ENCODE measurements at regions not wholly inside any gene's neighbourhood (a gene's known extent, or its start where the extent isn't known, plus 50 kb on each side); places are given as distances from the start of the nearest gene placed in this dataset.
A peak's percentile ranks its signal among the peaks of the same experiment; 100 is the strongest.

- no peak for TF ChIP-seq CTCF (IDR thresholded peaks at IDR 0.05; ENCODE audit: poor library complexity, severe bottlenecking)
- H3K4me1 ChIP-seq (ENCODE audit: insufficient read depth, poor library complexity, severe bottlenecking), result peaks cover 6% of the 10 kb centered on the region
- H3K4me3 ChIP-seq (ENCODE audit: severe bottlenecking), result no peak overlapping the region
- DNase-seq (ENCODE audit: low spot score) (no peak), ATAC-seq (ENCODE audit: low read depth) (no peak)
- no peak overlapping the region for H3K27ac ChIP-seq (ENCODE audit: poor library complexity, severe bottlenecking)
- no peaks in the 10 kb centered on the region for H3K27me3 ChIP-seq (ENCODE audit: insufficient read depth, poor library complexity, severe bottlenecking)
- no peaks in the 10 kb centered on the region for H3K9me3 ChIP-seq (ENCODE audit: severe bottlenecking)
- no peaks in the 10 kb centered on the region for H3K36me3 ChIP-seq (ENCODE audit: low read depth)
These were observed 158.5 kb upstream of the LMO4 start for GRCh38 chr1:87170157-87170556.

DNA sequence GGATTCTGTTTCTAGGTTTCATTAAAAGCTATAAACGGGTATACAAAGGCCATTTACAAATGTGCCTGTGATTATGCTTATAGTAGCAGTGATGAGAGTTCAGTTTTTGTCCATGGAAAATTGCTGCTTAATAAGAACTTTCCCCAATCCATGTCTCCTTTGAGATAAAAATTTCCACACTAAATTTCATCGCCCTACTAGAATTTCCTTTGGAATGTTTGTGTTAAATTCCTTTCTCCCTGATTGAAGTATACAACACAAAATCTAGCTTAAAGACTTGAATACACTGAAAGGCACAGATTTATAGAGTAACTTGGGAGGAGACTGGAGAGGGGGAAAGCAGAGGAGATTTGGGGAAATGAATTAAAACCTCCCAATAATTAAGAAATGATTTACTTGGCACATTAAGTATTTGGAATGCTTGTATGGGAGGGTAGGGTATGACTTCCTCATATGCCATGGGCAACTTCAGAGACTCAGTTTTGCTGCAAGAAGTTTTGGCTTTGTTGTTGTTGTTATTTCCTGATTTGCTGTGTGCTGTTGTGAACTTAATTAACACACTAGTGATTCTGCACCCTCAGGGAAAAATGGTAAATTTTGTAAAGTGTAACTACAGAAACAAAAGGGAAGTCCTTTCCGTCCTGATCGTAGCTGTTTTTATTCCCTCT, 157.6 kb upstream of the LMO4 start:
- Histone ChIP-seq H3K4me3 (ENCODE audit: severe bottlenecking) (no peak overlapping the region), H3K4me1 (ENCODE audit: insufficient read depth, poor library complexity, severe bottlenecking) (peaks cover 6% of the 10 kb centered on the region), H3K36me3 (ENCODE audit: low read depth) (no peaks in the 10 kb centered on the region), H3K9me3 (ENCODE audit: severe bottlenecking) (no peaks in the 10 kb centered on the region), H3K27me3 (ENCODE audit: insufficient read depth, poor library complexity, severe bottlenecking) (no peaks in the 10 kb centered on the region), H3K27ac (ENCODE audit: poor library complexity, severe bottlenecking) (no peak overlapping the region)
- no peak for DNase-seq (ENCODE audit: low spot score)
- no peak for TF ChIP-seq CTCF (IDR thresholded peaks at IDR 0.05; ENCODE audit: poor library complexity, severe bottlenecking)
- ATAC-seq (ENCODE audit: low read depth), result no peak

DNA sequence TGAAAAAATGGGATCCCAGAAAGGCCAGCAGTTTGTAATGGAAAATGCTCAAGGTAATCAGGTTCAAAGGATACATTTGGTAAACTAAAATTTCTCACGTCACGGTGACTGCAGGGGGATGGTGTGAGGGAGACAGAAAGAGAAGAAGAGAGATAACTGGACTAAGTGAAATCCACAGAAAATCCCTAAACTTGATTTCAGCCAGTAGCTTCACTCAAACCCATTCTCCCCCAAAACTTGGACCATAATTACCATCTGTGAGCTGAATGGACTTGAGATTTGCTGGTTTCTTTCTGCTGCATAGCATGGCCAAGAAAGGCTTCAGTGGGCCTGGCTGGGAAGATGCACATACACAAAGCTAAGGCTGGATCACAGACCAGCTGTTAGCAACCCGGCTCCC, 155.4 kb upstream of the LMO4 start:
- no peak for TF ChIP-seq CTCF (IDR thresholded peaks at IDR 0.05; ENCODE audit: poor library complexity, severe bottlenecking)
- no peaks in the 10 kb centered on the region for H3K27me3 ChIP-seq (ENCODE audit: insufficient read depth, poor library complexity, severe bottlenecking)
- H3K36me3 ChIP-seq (ENCODE audit: low read depth), result no peaks in the 10 kb centered on the region
- ATAC-seq (ENCODE audit: low read depth), result no peak
- H3K27ac ChIP-seq (ENCODE audit: poor library complexity, severe bottlenecking), result no peak overlapping the region
- peaks cover 6% of the 10 kb centered on the region for H3K4me1 ChIP-seq (ENCODE audit: insufficient read depth, poor library complexity, severe bottlenecking)
- H3K4me3 ChIP-seq (ENCODE audit: severe bottlenecking), result no peak overlapping the region
- H3K9me3 ChIP-seq (ENCODE audit: severe bottlenecking), result no peaks in the 10 kb centered on the region
- no peak for DNase-seq (ENCODE audit: low spot score)

GRCh38 chr1:87174724-87175245, 153.9 kb upstream of the LMO4 start:
- Histone ChIP-seq H3K27me3 (ENCODE audit: insufficient read depth, poor library complexity, severe bottlenecking) (no peaks in the 10 kb centered on the region), H3K9me3 (ENCODE audit: severe bottlenecking) (no peaks in the 10 kb centered on the region), H3K4me3 (ENCODE audit: severe bottlenecking) (no peak overlapping the region), H3K36me3 (ENCODE audit: low read depth) (no peaks in the 10 kb centered on the region), H3K4me1 (ENCODE audit: insufficient read depth, poor library complexity, severe bottlenecking) (peaks cover 6% of the 10 kb centered on the region), H3K27ac (ENCODE audit: poor library complexity, severe bottlenecking) (no peak overlapping the region)
- no peak for TF ChIP-seq CTCF (IDR thresholded peaks at IDR 0.05; ENCODE audit: poor library complexity, severe bottlenecking)
- ATAC-seq (ENCODE audit: low read depth) (peak; percentile 44; the same call in 2 of the 3 replicates), DNase-seq (ENCODE audit: low spot score) (no peak)

GRCh38 chr1:87176087-87176486, 152.6 kb upstream of the LMO4 start:
- Histone ChIP-seq H3K27ac (ENCODE audit: poor library complexity, severe bottlenecking) (no peak overlapping the region), H3K4me1 (ENCODE audit: insufficient read depth, poor library complexity, severe bottlenecking) (peaks cover 6% of the 10 kb centered on the region), H3K9me3 (ENCODE audit: severe bottlenecking) (no peaks in the 10 kb centered on the region), H3K27me3 (ENCODE audit: insufficient read depth, poor library complexity, severe bottlenecking) (no peaks in the 10 kb centered on the region), H3K36me3 (ENCODE audit: low read depth) (no peaks in the 10 kb centered on the region), H3K4me3 (ENCODE audit: severe bottlenecking) (no peak overlapping the region)
- TF ChIP-seq CTCF (IDR thresholded peaks at IDR 0.05; ENCODE audit: poor library complexity, severe bottlenecking), result no peak
- no peak for ATAC-seq (ENCODE audit: low read depth)
- DNase-seq (ENCODE audit: low spot score), result no peak

Measured in RWPE2 (cell line).